GM23338 (cell line): ENCODE measurements at regions not wholly inside any gene's neighbourhood (a gene's known extent, or its start where the extent isn't known, plus 50 kb on each side); places are given as distances from the start of the nearest gene placed in this dataset.
A peak's percentile ranks its signal among the peaks of the same experiment; 100 is the strongest.

Experiments
- ATAC-seq: fragments of 200-7000 bp; cut with Tn5 transposase; 3 replicates; pipeline ENCODE4 v1.9.1; 2020
- DNase-seq: peaks from one replicate; pipeline ENCODE4 v3.0.0-alpha.2; 2015; ENCODE audit warnings: low spot score
- H2AFZ ChIP-seq: fragments of 200-600 bp; sonication (generic); 2 replicates; pipeline ENCODE4 v1.8.0; 2016; ENCODE audit warnings: antibody characterized with exemption, mild to moderate bottlenecking, moderate library complexity
- H3F3A ChIP-seq: fragments of 200-600 bp; sonication (generic); replicated peaks from 2 replicates; pipeline ENCODE4 v1.8.0; 2017; ENCODE audit warnings: antibody characterized with exemption, mixed run types, low read depth
- H3K27ac ChIP-seq: fragments of 200-600 bp; sonication (generic); 2 replicates; pipeline ENCODE4 v1.6.1; 2016; ENCODE audit warnings: low read depth
- H3K27me3 ChIP-seq: fragments of 200-600 bp; sonication (generic); 2 replicates; pipeline ENCODE4 v1.8.0; 2016; ENCODE audit warnings: mild to moderate bottlenecking, mixed run types, moderate library complexity; ENCODE audit not compliant: insufficient read depth
- H3K36me3 ChIP-seq: fragments of 200-600 bp; sonication (generic); 2 replicates; pipeline ENCODE4 v1.8.0; 2016; ENCODE audit warnings: mild to moderate bottlenecking; ENCODE audit not compliant: insufficient read depth
- H3K4me1 ChIP-seq: fragments of 200-600 bp; sonication (generic); 2 replicates; pipeline ENCODE4 v1.8.0; 2016; ENCODE audit warnings: mild to moderate bottlenecking, moderate library complexity; ENCODE audit not compliant: insufficient read depth
- H3K4me2 ChIP-seq: fragments of 200-600 bp; sonication (generic); 2 replicates; pipeline ENCODE4 v1.7.1; 2017; ENCODE audit warnings: mixed run types
- H3K4me3 ChIP-seq: fragments of 200-600 bp; sonication (generic); 2 replicates; pipeline ENCODE4 v1.6.1; 2016; ENCODE audit warnings: mixed run types
- H3K79me2 ChIP-seq: fragments of 200-600 bp; sonication (generic); replicated peaks from 2 replicates; pipeline ENCODE4 v1.8.0; 2017; ENCODE audit warnings: mild to moderate bottlenecking; ENCODE audit not compliant: insufficient read depth
- H3K9me2 ChIP-seq: fragments of 200-600 bp; sonication (generic); 2 replicates; pipeline ENCODE4 v1.8.0; 2017; ENCODE audit not compliant: insufficient read depth
- H4K20me1 ChIP-seq: fragments of 200-600 bp; sonication (generic); replicated peaks from 2 replicates; pipeline ENCODE4 v1.8.0; 2017; ENCODE audit warnings: mild to moderate bottlenecking; ENCODE audit not compliant: insufficient read depth
- H3K27ac Mint-ChIP-seq: 2 replicates; pipeline ENCODE4 v1.8.0; 2020; ENCODE audit warnings: inconsistent platforms, mild to moderate bottlenecking, moderate library complexity, mixed read lengths
- H3K27me3 Mint-ChIP-seq: 3 replicates; pipeline ENCODE4 v1.8.0; 2022; ENCODE audit warnings: low read depth, mild to moderate bottlenecking, moderate library complexity, mixed read lengths, inconsistent platforms; ENCODE audit not compliant: insufficient read depth, poor library complexity
- H3K36me3 Mint-ChIP-seq: 3 replicates; pipeline ENCODE4 v1.8.0; 2021; ENCODE audit warnings: low read depth, mild to moderate bottlenecking, inconsistent platforms, moderate library complexity, mixed read lengths
- H3K4me1 Mint-ChIP-seq: 3 replicates; pipeline ENCODE4 v1.8.0; 2020; ENCODE audit warnings: mild to moderate bottlenecking, inconsistent platforms, mixed read lengths
- H3K4me3 Mint-ChIP-seq: 3 replicates; pipeline ENCODE4 v1.8.0; 2021; ENCODE audit warnings: moderate library complexity, mild to moderate bottlenecking, inconsistent platforms, mixed read lengths
- H3K9me3 Mint-ChIP-seq: 3 replicates; pipeline ENCODE4 v1.8.0; 2020; ENCODE audit warnings: moderate library complexity, mild to moderate bottlenecking, inconsistent platforms, mixed read lengths
- CREB1 ChIP-seq: fragments of 250-450 bp; sonication (Bioruptor Pico); IDR thresholded peaks from 2 replicates; pipeline ENCODE4 v1.5.0; 2020; ENCODE audit warnings: low read depth, mild to moderate bottlenecking, moderate library complexity
- CTCF ChIP-seq, 2 experiments: fragments of 200-600 bp in 1 of 2; sonication (generic) in 1 of 2; conservative IDR thresholded peaks; 2 replicates each; pipeline versions ENCODE4 v1.5.1 to v1.6.1; 2016 to 2017; ENCODE audit warnings: antibody characterized with exemption in 2 of 2, low read depth in 2 of 2, mild to moderate bottlenecking in 2 of 2, moderate library complexity in 1 of 2
- ETS1 ChIP-seq: IDR thresholded peaks from 2 replicates; pipeline ENCODE4 v1.6.1; 2016; ENCODE audit warnings: antibody characterized with exemption
- EZH2 ChIP-seq: fragments of 200-600 bp; sonication (generic); IDR thresholded peaks from one replicate; pipeline ENCODE4 v1.8.0; 2017; ENCODE audit warnings: antibody characterized with exemption, mild to moderate bottlenecking, low read depth; ENCODE audit not compliant: unreplicated experiment
- EZH2phosphoT487 ChIP-seq: fragments of 200-600 bp; sonication (generic); IDR thresholded peaks from one replicate; pipeline ENCODE4 v1.8.1; 2018; ENCODE audit warnings: antibody characterized with exemption; ENCODE audit not compliant: unreplicated experiment
- JUNB ChIP-seq: IDR thresholded peaks from one replicate; pipeline ENCODE4 v1.6.1; 2016; ENCODE audit warnings: antibody characterized with exemption; ENCODE audit not compliant: unreplicated experiment
- NANOG ChIP-seq: IDR thresholded peaks from 2 replicates; pipeline ENCODE4 v1.6.1; 2016; ENCODE audit warnings: antibody characterized with exemption, borderline replicate concordance
- POLR2AphosphoS5 ChIP-seq: IDR thresholded peaks from 2 replicates; pipeline ENCODE4 v1.6.1; 2016; ENCODE audit warnings: antibody characterized with exemption, low read depth
- REST ChIP-seq: IDR thresholded peaks from one replicate; pipeline ENCODE4 v1.6.1; 2018; ENCODE audit warnings: antibody characterized with exemption; ENCODE audit not compliant: unreplicated experiment
- STAT1 ChIP-seq: IDR thresholded peaks from one replicate; pipeline ENCODE4 v1.6.1; 2016; ENCODE audit warnings: antibody characterized with exemption; ENCODE audit not compliant: unreplicated experiment
- ZNF114 ChIP-seq: fragments of 250-450 bp; sonication (Bioruptor Pico); IDR thresholded peaks from 2 replicates; pipeline ENCODE4 v1.5.0; 2020; ENCODE audit warnings: mild to moderate bottlenecking, moderate library complexity
- ZNF331 ChIP-seq: fragments of 250-450 bp; sonication (Bioruptor Pico); IDR thresholded peaks from 2 replicates; pipeline ENCODE4 v1.5.0; 2020; ENCODE audit warnings: low read depth, mild to moderate bottlenecking, moderate library complexity
- ZNF462 ChIP-seq: fragments of 250-450 bp; sonication (Bioruptor Pico); IDR thresholded peaks from 2 replicates; pipeline ENCODE4 v1.5.0; 2020; ENCODE audit warnings: mild to moderate bottlenecking, moderate library complexity

GRCh38 chr9:109641372-109641659, 138.7 kb upstream of the PALM2AKAP2 start:
- ATAC-seq: no peak
- peaks cover 28% of the 10 kb centered on the region for H3K27me3 Mint-ChIP-seq
- Histone ChIP-seq H3F3A (no peaks in the 10 kb centered on the region), H3K27ac (no peak overlapping the region), H3K27me3 (peaks cover 55% of the 10 kb centered on the region), H3K4me2 (peak overlapping the region; percentile 94), H3K4me3 (peak overlapping the region; percentile 78), H3K36me3 (no peaks in the 10 kb centered on the region), H3K79me2 (no peaks in the 10 kb centered on the region), H3K9me2 (no peaks in the 10 kb centered on the region), H4K20me1 (no peaks in the 10 kb centered on the region), H3K4me1 (peaks cover 6% of the 10 kb centered on the region), H2AFZ (peak overlapping the region; percentile 99)
- H3K4me3 Mint-ChIP-seq: peak overlapping the region; percentile 73
- H3K27ac Mint-ChIP-seq: no peak overlapping the region
- DNase-seq: no peak
- peaks cover 6% of the 10 kb centered on the region; the same call in 2 of the 3 replicates for H3K9me3 Mint-ChIP-seq
- H3K36me3 Mint-ChIP-seq: peaks cover 3% of the 10 kb centered on the region; the same call in 2 of the 3 replicates
- TF ChIP-seq EZH2phosphoT487 (no peak), CTCF (conservative IDR thresholded peaks at IDR 0.05; ENCODE audit: low read depth in 2 of 2) (no peak), NANOG (no peak), CREB1 (CRISPR knock-in tag) (no peak), ZNF462 (no peak), POLR2AphosphoS5 (no peak), ZNF114 (no peak), JUNB (no peak), EZH2 (no peak), ZNF331 (CRISPR knock-in tag) (no peak), STAT1 (no peak), ETS1 (no peak), REST (no peak)
- H3K4me1 Mint-ChIP-seq: peaks cover 13% of the 10 kb centered on the region
